Lower lobe of right lung (tissue), 2 donors: ENCODE measurements at regions not wholly inside any gene's neighbourhood (a gene's known extent, or its start where the extent isn't known, plus 50 kb on each side); places are given as distances from the start of the nearest gene placed in this dataset.

Experiments used
- ATAC-seq, 2 donors: fragments of 200-7000 bp; cut with Tn5 transposase; one replicate each; pipeline ENCODE4 v1.9.1; 2020 to 2022; ENCODE audit warnings: mild to moderate bottlenecking in 2 of 2, moderate library complexity in 2 of 2
- DNase-seq: peaks from one replicate; pipeline ENCODE4 v3.0.0-alpha.2; 2020
- H3K27ac ChIP-seq: fragments of 200-600 bp; one replicate; pipeline ENCODE4 v1.8.0; 2022
- H3K27me3 ChIP-seq: fragments of 200-600 bp; one replicate; pipeline ENCODE4 v1.8.0; 2022; ENCODE audit warnings: low read depth
- H3K36me3 ChIP-seq: fragments of 200-600 bp; one replicate; pipeline ENCODE4 v1.8.0; 2022; ENCODE audit warnings: mild to moderate bottlenecking
- H3K4me1 ChIP-seq: fragments of 200-600 bp; one replicate; pipeline ENCODE4 v1.8.0; 2022
- H3K4me3 ChIP-seq: fragments of 200-600 bp; one replicate; pipeline ENCODE4 v1.8.0; 2022; ENCODE audit warnings: mild to moderate bottlenecking
- H3K9me3 ChIP-seq: fragments of 200-600 bp; one replicate; pipeline ENCODE4 v1.8.0; 2022
- CTCF ChIP-seq: fragments of 200-600 bp; IDR thresholded peaks from one replicate; pipeline ENCODE4 v1.8.0; 2022; ENCODE audit warnings: antibody characterized with exemption, mild to moderate bottlenecking
- intact Hi-C: fragments of 100-400 bp; cut with DNase I; formaldehyde crosslinking; loops from one replicate; pipeline ENCODE4 v1.11.0; 2022
- donor health status: DM: no; HTN: yes; CAD: no; lungs with severe emphysema.

- Histone ChIP-seq H3K4me3 (no peak overlapping the region), H3K36me3 (no peaks in the 10 kb centered on the region), H3K27ac (no peak overlapping the region), H3K9me3 (no peaks in the 10 kb centered on the region), H3K4me1 (no peaks in the 10 kb centered on the region), H3K27me3 (no peaks in the 10 kb centered on the region)
- intact Hi-C loops, result no loop called here
- ATAC-seq (no peak), DNase-seq (peak; percentile 29)
- no peak for TF ChIP-seq CTCF
These were observed 74.6 kb downstream of the PABPC4L start for GRCh38 chr4:134126955-134127354.

- H3K27ac ChIP-seq, result no peak overlapping the region
- intact Hi-C loops, result no loop called here
- no peaks in the 10 kb centered on the region for H3K27me3 ChIP-seq
- H3K4me1 ChIP-seq, result no peaks in the 10 kb centered on the region
- TF ChIP-seq CTCF, result no peak
- H3K36me3 ChIP-seq, result no peaks in the 10 kb centered on the region
- no peak overlapping the region for H3K4me3 ChIP-seq
- DNase-seq, result no peak
- no peak for ATAC-seq
- no peaks in the 10 kb centered on the region for H3K9me3 ChIP-seq
These were observed 75.5 kb downstream of the PABPC4L start for GRCh38 chr4:134126000-134126560.

- intact Hi-C loops, result no loop called here
These were observed 78.7 kb downstream of the PABPC4L start for GRCh38 chr4:134122903-134123302.

GRCh38 chr4:134117392-134118183 is 84.0 kb downstream of the PABPC4L start:
- no peaks in the 10 kb centered on the region for H3K27me3 ChIP-seq
- H3K27ac ChIP-seq, result no peak overlapping the region
- H3K9me3 ChIP-seq, result no peaks in the 10 kb centered on the region
- H3K36me3 ChIP-seq, result no peaks in the 10 kb centered on the region
- DNase-seq, result no peak
- no peak overlapping the region for H3K4me3 ChIP-seq
- intact Hi-C loops, result no loop called here
- no peak for TF ChIP-seq CTCF
- H3K4me1 ChIP-seq, result no peaks in the 10 kb centered on the region
- ATAC-seq, result no peak

More at GRCh38 chr4:134122903-134123302, 78.7 kb downstream of the PABPC4L start:
- H3K27me3 ChIP-seq, result no peaks in the 10 kb centered on the region
- no peak for DNase-seq
- no peaks in the 10 kb centered on the region for H3K4me1 ChIP-seq
- H3K36me3 ChIP-seq, result no peaks in the 10 kb centered on the region
- no peaks in the 10 kb centered on the region for H3K9me3 ChIP-seq
- H3K4me3 ChIP-seq, result no peak overlapping the region
- no peak for ATAC-seq
- no peak overlapping the region for H3K27ac ChIP-seq
- TF ChIP-seq CTCF, result no peak

- no peak for TF ChIP-seq CTCF
- ATAC-seq, result no peak
- Histone ChIP-seq H3K9me3 (no peaks in the 10 kb centered on the region), H3K27me3 (no peaks in the 10 kb centered on the region), H3K27ac (no peak overlapping the region), H3K36me3 (no peaks in the 10 kb centered on the region), H3K4me1 (no peaks in the 10 kb centered on the region), H3K4me3 (no peak overlapping the region)
- intact Hi-C loops, result no loop called here
- DNase-seq, result no peak
These were observed 111.7 kb downstream of the PABPC4L start for GRCh38 chr4:134089885-134090284.
